ENCODE measurements at regions not wholly inside any gene's neighbourhood (a gene's known extent, or its start where the extent isn't known, plus 50 kb on each side); places are given as distances from the start of the nearest gene placed in this dataset.

- no peaks in the 10 kb centered on the region for H3K36me3 ChIP-seq (ENCODE audit: low read depth)
- H3K4me3 ChIP-seq: no peak overlapping the region
- intact Hi-C loops (cut with DNase I, micrococcal nuclease): no loop called here
- no peaks in the 10 kb centered on the region for H3K4me1 ChIP-seq (ENCODE audit: low read depth)
- ATAC-seq (no peak), DNase-seq (no peak)
- TF ChIP-seq CTCF (IDR thresholded peaks at IDR 0.05): no peak
- no peaks in the 10 kb centered on the region for H3K9me3 ChIP-seq
Observed at GRCh38 chr12:46898152-46898931, 72.5 kb upstream of the SLC38A4 start.

GRCh38 chr12:46898989-46899388 lies 73.2 kb upstream of the SLC38A4 start:
- Histone ChIP-seq H3K4me1 (ENCODE audit: low read depth) (no peaks in the 10 kb centered on the region), H3K9me3 (no peaks in the 10 kb centered on the region), H3K36me3 (ENCODE audit: low read depth) (no peaks in the 10 kb centered on the region), H3K4me3 (no peak overlapping the region)
- ATAC-seq: no peak
- no peak for TF ChIP-seq CTCF (IDR thresholded peaks at IDR 0.05)
- DNase-seq: no peak
- intact Hi-C loops (cut with DNase I, micrococcal nuclease): no loop called here

- DNase-seq: no peak
- Histone ChIP-seq H3K4me3 (no peak overlapping the region), H3K4me1 (ENCODE audit: low read depth) (no peaks in the 10 kb centered on the region), H3K9me3 (no peaks in the 10 kb centered on the region), H3K36me3 (ENCODE audit: low read depth) (no peaks in the 10 kb centered on the region)
- no peak for TF ChIP-seq CTCF (IDR thresholded peaks at IDR 0.05)
- intact Hi-C loops (cut with DNase I, micrococcal nuclease): no loop called here
- no peak for ATAC-seq
Observed at GRCh38 chr12:46900734-46901463, 75.1 kb upstream of the SLC38A4 start.

GRCh38 chr12:46901464-46902205 lies 75.8 kb upstream of the SLC38A4 start:
- TF ChIP-seq CTCF (IDR thresholded peaks at IDR 0.05): no peak
- no peaks in the 10 kb centered on the region for H3K36me3 ChIP-seq (ENCODE audit: low read depth)
- H3K9me3 ChIP-seq: no peaks in the 10 kb centered on the region
- no peak overlapping the region for H3K4me3 ChIP-seq
- no peak for DNase-seq
- no peaks in the 10 kb centered on the region for H3K4me1 ChIP-seq (ENCODE audit: low read depth)
- intact Hi-C loops (cut with DNase I, micrococcal nuclease): no loop called here
- ATAC-seq: no peak

- no peaks in the 10 kb centered on the region for H3K4me1 ChIP-seq (ENCODE audit: low read depth)
- no peak for TF ChIP-seq CTCF (IDR thresholded peaks at IDR 0.05)
- intact Hi-C loops (cut with DNase I, micrococcal nuclease): no loop called here
- no peaks in the 10 kb centered on the region for H3K9me3 ChIP-seq
- ATAC-seq (no peak), DNase-seq (no peak)
- no peak overlapping the region for H3K4me3 ChIP-seq
- H3K36me3 ChIP-seq (ENCODE audit: low read depth): no peaks in the 10 kb centered on the region
Observed at GRCh38 chr12:46903058-46903457, 77.3 kb upstream of the SLC38A4 start.

Measured in mucosa of descending colon (tissue), 3 donors.